ENCODE measurements at regions not wholly inside any gene's neighbourhood (a gene's known extent, or its start where the extent isn't known, plus 50 kb on each side); places are given as distances from the start of the nearest gene placed in this dataset.
"Not testable (repeated sequence)": the region's sequence is repeated elsewhere in the genome, so short reads cannot be mapped to it uniquely, and the experiment has no call there.

DNA sequence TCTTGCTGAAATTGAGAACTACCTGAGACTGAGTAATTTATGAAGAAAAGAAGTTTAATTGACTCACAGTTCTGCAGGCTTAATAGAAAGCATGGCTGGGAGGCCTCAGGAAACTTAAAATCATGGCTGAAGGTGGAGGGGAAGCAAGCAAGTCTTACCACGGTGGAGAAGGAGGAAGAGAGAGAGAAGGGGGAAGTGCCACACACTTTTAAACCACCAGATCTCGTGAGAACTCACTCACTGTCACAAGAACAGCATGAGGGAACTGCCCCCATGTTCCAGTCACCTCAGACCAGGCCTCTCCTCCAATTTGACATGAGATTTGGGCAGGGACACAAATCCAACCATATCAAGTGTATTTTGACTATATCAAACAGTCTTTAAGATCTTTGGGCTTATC is 668.3 kb downstream of the SLCO4C1 start:
- not testable (repeated sequence) for TF ChIP-seq CTCF (IDR thresholded peaks at IDR 0.05; ENCODE audit: extremely low read depth in 1 of 2, insufficient read depth in 1 of 2, low read depth in 1 of 2, low read length in 2 of 2); POLR2A (IDR thresholded peaks at IDR 0.05; ENCODE audit: low read depth, low read length); POLR2AphosphoS5 (IDR thresholded peaks at IDR 0.05; ENCODE audit: insufficient read depth, low read depth, low read length); EZH2 (IDR thresholded peaks at IDR 0.05; ENCODE audit: borderline replicate concordance, low read depth, low read length, severe bottlenecking)
- TF ChIP-seq, protein P1, sequence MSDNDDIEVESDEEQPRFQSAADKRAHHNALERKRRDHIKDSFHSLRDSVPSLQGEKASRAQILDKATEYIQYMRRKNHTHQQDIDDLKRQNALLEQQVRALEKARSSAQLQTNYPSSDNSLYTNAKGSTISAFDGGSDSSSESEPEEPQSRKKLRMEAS (IDR thresholded peaks at IDR 0.05; ENCODE audit: insufficient read depth, insufficient read length), result not testable (repeated sequence)
